ENCODE measurements at regions not wholly inside any gene's neighbourhood (a gene's known extent, or its start where the extent isn't known, plus 50 kb on each side); places are given as distances from the start of the nearest gene placed in this dataset.

DNA sequence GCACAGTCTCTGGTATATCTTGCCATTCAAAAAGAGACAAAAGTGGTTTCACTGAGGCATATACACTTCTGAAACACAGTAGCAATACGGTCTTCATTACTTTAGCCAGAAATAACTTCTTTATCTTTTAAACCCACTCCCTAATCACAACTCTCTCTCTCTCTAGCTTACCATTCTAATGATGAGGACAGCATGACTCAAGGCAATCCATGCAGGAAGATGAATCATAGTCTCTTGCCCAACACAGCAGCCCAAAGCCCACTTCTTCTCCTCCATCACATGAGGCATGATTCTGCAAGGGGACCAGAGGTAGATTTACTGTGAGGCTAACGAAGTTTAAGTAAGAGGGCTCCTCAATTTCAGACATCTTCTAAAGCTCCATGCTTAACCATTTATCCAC, 285.0 kb upstream of the NR5A2 start:
- Histone ChIP-seq H3K4me3 (ENCODE audit: low read length in 2 of 2) (no peak overlapping the region), H3K36me3 (replicated peaks in 1 of 2; ENCODE audit: control insufficient read depth in 2 of 2, insufficient read depth in 2 of 2, low read length in 2 of 2) (no peaks in the 10 kb centered on the region), H3K14ac (ENCODE audit: low read length) (no peak overlapping the region), H2BK12ac (ENCODE audit: low read length) (no peak overlapping the region), H4K91ac (ENCODE audit: low read depth, low read length, poor library complexity) (no peak overlapping the region), H3K27me3 (ENCODE audit: control insufficient read depth in 3 of 3, insufficient read depth in 3 of 3, low read depth in 1 of 3, low read length in 3 of 3) (no peaks in the 10 kb centered on the region), H3K4me2 (ENCODE audit: insufficient read depth, low read length, poor library complexity, severe bottlenecking) (no peak overlapping the region), H3K9ac (ENCODE audit: low read depth, low read length, poor library complexity) (no peak overlapping the region), H4K8ac (ENCODE audit: low read depth, low read length) (no peak overlapping the region), H3K4ac (ENCODE audit: low read length) (no peak overlapping the region), H3K18ac (ENCODE audit: low read length) (no peak overlapping the region), H3K9me3 (replicated peaks in 1 of 2; ENCODE audit: control insufficient read depth in 2 of 2, insufficient read depth in 1 of 2, low read depth in 1 of 2, low read length in 2 of 2) (no peaks in the 10 kb centered on the region), H2BK5ac (ENCODE audit: low read length) (no peak overlapping the region), H2BK120ac (ENCODE audit: low read depth, low read length) (no peak overlapping the region), H2AFZ (ENCODE audit: low read length) (no peak overlapping the region), H2BK15ac (ENCODE audit: low read length) (no peak overlapping the region), H3K27ac (replicated peaks; ENCODE audit: low read length) (no peak overlapping the region), H3K4me1 (ENCODE audit: control insufficient read depth in 2 of 2, insufficient read depth in 1 of 2, low read depth in 1 of 2, low read length in 2 of 2) (no peaks in the 10 kb centered on the region), H3K23ac (ENCODE audit: low read depth, low read length, poor library complexity) (no peak overlapping the region), H2AK5ac (ENCODE audit: low read depth, low read length) (no peak overlapping the region), H3K79me1 (ENCODE audit: low read depth, low read length) (no peaks in the 10 kb centered on the region)
- no peak for DNase-seq (ENCODE audit: low spot score)
- WGBS, 2 donors (ENCODE audit: extremely low coverage in 2 of 2, insufficient read length in 2 of 2, insufficient replicate concordance in 1 of 2) = 100% methylated on average over 1 of the region's 2 CpGs; no CpG with 5 or more reads in 1 of the 2 donors

DNA sequence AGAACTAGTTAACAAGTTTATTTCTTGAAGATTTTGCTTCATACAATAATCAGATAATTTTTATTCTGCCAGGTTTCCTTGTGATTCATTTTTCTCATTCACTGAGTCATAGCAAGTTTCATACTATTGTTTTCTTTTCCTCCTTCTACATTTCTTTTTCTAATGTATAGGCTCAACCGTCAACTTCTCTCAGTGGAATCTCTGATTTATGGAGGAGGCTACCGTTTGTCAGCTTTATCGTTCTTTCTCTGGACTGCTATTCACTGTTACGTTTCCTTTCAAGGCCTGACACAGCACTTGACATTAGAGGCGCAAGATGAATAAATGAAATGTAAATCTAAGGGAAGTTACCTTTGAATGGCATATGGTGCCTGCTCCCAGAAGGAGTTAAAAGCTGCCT, 284.3 kb upstream of the NR5A2 start:
- H3K4ac ChIP-seq (ENCODE audit: low read length) = no peak overlapping the region
- H2AFZ ChIP-seq (ENCODE audit: low read length) = peak overlapping the region; percentile 23
- no peak overlapping the region for H3K9ac ChIP-seq (ENCODE audit: low read depth, low read length, poor library complexity)
- DNase-seq (ENCODE audit: low spot score) = no peak
- H3K27me3 ChIP-seq (ENCODE audit: control insufficient read depth in 3 of 3, insufficient read depth in 3 of 3, low read depth in 1 of 3, low read length in 3 of 3) = no peaks in the 10 kb centered on the region
- no peak overlapping the region for H3K18ac ChIP-seq (ENCODE audit: low read length)
- no peak overlapping the region for H4K8ac ChIP-seq (ENCODE audit: low read depth, low read length)
- H3K4me1 ChIP-seq (ENCODE audit: control insufficient read depth in 2 of 2, insufficient read depth in 1 of 2, low read depth in 1 of 2, low read length in 2 of 2) = peaks cover 0 to 3% of the 10 kb centered on the region in 2 donors
- no peaks in the 10 kb centered on the region for H3K9me3 ChIP-seq (replicated peaks in 1 of 2; ENCODE audit: control insufficient read depth in 2 of 2, insufficient read depth in 1 of 2, low read depth in 1 of 2, low read length in 2 of 2)
- no peak overlapping the region for H3K23ac ChIP-seq (ENCODE audit: low read depth, low read length, poor library complexity)
- H4K91ac ChIP-seq (ENCODE audit: low read depth, low read length, poor library complexity) = no peak overlapping the region
- H2AK5ac ChIP-seq (ENCODE audit: low read depth, low read length) = no peak overlapping the region
- no peak overlapping the region for H2BK120ac ChIP-seq (ENCODE audit: low read depth, low read length)
- H3K27ac ChIP-seq (replicated peaks; ENCODE audit: low read length) = no peak overlapping the region
- H3K4me3 ChIP-seq (ENCODE audit: low read length in 2 of 2) = no peak overlapping the region
- no peak overlapping the region for H2BK15ac ChIP-seq (ENCODE audit: low read length)
- no peak overlapping the region for H2BK12ac ChIP-seq (ENCODE audit: low read length)
- H2BK5ac ChIP-seq (ENCODE audit: low read length) = no peak overlapping the region
- WGBS, 2 donors (ENCODE audit: extremely low coverage in 2 of 2, insufficient read length in 2 of 2, insufficient replicate concordance in 1 of 2) = no CpG with 5 or more reads among the region's 5 CpGs
- H3K14ac ChIP-seq (ENCODE audit: low read length) = no peak overlapping the region
- no peaks in the 10 kb centered on the region for H3K36me3 ChIP-seq (replicated peaks in 1 of 2; ENCODE audit: control insufficient read depth in 2 of 2, insufficient read depth in 2 of 2, low read length in 2 of 2)
- no peak overlapping the region for H3K4me2 ChIP-seq (ENCODE audit: insufficient read depth, low read length, poor library complexity, severe bottlenecking)
- no peaks in the 10 kb centered on the region for H3K79me1 ChIP-seq (ENCODE audit: low read depth, low read length)

GRCh38 chr1:199746666-199747384, 280.7 kb upstream of the NR5A2 start:
- no peak overlapping the region for H2BK15ac ChIP-seq (ENCODE audit: low read length)
- no CpG with 5 or more reads among the region's 2 CpGs for WGBS, 2 donors (ENCODE audit: extremely low coverage in 2 of 2, insufficient read length in 2 of 2, insufficient replicate concordance in 1 of 2)
- H4K8ac ChIP-seq (ENCODE audit: low read depth, low read length) = no peak overlapping the region
- no peak overlapping the region for H2AK5ac ChIP-seq (ENCODE audit: low read depth, low read length)
- no peak overlapping the region for H3K18ac ChIP-seq (ENCODE audit: low read length)
- no peak overlapping the region for H3K4me3 ChIP-seq (ENCODE audit: low read length in 2 of 2)
- no peak overlapping the region for H3K9ac ChIP-seq (ENCODE audit: low read depth, low read length, poor library complexity)
- H3K23ac ChIP-seq (ENCODE audit: low read depth, low read length, poor library complexity) = no peak overlapping the region
- H3K36me3 ChIP-seq (replicated peaks in 1 of 2; ENCODE audit: control insufficient read depth in 2 of 2, insufficient read depth in 2 of 2, low read length in 2 of 2) = no peaks in the 10 kb centered on the region
- H3K27me3 ChIP-seq (ENCODE audit: control insufficient read depth in 3 of 3, insufficient read depth in 3 of 3, low read depth in 1 of 3, low read length in 3 of 3) = no peaks in the 10 kb centered on the region
- H3K4me2 ChIP-seq (ENCODE audit: insufficient read depth, low read length, poor library complexity, severe bottlenecking) = no peak overlapping the region
- no peak overlapping the region for H2AFZ ChIP-seq (ENCODE audit: low read length)
- no peak overlapping the region for H4K91ac ChIP-seq (ENCODE audit: low read depth, low read length, poor library complexity)
- no peak overlapping the region for H2BK120ac ChIP-seq (ENCODE audit: low read depth, low read length)
- H3K27ac ChIP-seq (replicated peaks; ENCODE audit: low read length) = no peak overlapping the region
- H3K4me1 ChIP-seq (ENCODE audit: control insufficient read depth in 2 of 2, insufficient read depth in 1 of 2, low read depth in 1 of 2, low read length in 2 of 2) = peaks cover 0 to 4% of the 10 kb centered on the region in 2 donors
- no peaks in the 10 kb centered on the region for H3K79me1 ChIP-seq (ENCODE audit: low read depth, low read length)
- H2BK12ac ChIP-seq (ENCODE audit: low read length) = no peak overlapping the region
- no peaks in the 10 kb centered on the region for H3K9me3 ChIP-seq (replicated peaks in 1 of 2; ENCODE audit: control insufficient read depth in 2 of 2, insufficient read depth in 1 of 2, low read depth in 1 of 2, low read length in 2 of 2)
- no peak overlapping the region for H2BK5ac ChIP-seq (ENCODE audit: low read length)
- H3K4ac ChIP-seq (ENCODE audit: low read length) = no peak overlapping the region
- no peak overlapping the region for H3K14ac ChIP-seq (ENCODE audit: low read length)
- no peak for DNase-seq (ENCODE audit: low spot score)

- H3K9me3 ChIP-seq (replicated peaks in 1 of 2; ENCODE audit: control insufficient read depth in 2 of 2, insufficient read depth in 1 of 2, low read depth in 1 of 2, low read length in 2 of 2) = no peaks in the 10 kb centered on the region
- H3K27me3 ChIP-seq (ENCODE audit: control insufficient read depth in 3 of 3, insufficient read depth in 3 of 3, low read depth in 1 of 3, low read length in 3 of 3) = no peaks in the 10 kb centered on the region
- H3K79me1 ChIP-seq (ENCODE audit: low read depth, low read length) = no peaks in the 10 kb centered on the region
- H2BK15ac ChIP-seq (ENCODE audit: low read length) = no peak overlapping the region
- H3K27ac ChIP-seq (replicated peaks; ENCODE audit: low read length) = no peak overlapping the region
- peak overlapping the region; percentile 48 for H2AFZ ChIP-seq (ENCODE audit: low read length)
- no peak overlapping the region for H3K4ac ChIP-seq (ENCODE audit: low read length)
- no peak overlapping the region for H2BK120ac ChIP-seq (ENCODE audit: low read depth, low read length)
- peak overlapping the region; percentile 20 for H3K18ac ChIP-seq (ENCODE audit: low read length)
- no peak overlapping the region for H3K4me2 ChIP-seq (ENCODE audit: insufficient read depth, low read length, poor library complexity, severe bottlenecking)
- H4K8ac ChIP-seq (ENCODE audit: low read depth, low read length) = no peak overlapping the region
- no peak overlapping the region for H2BK5ac ChIP-seq (ENCODE audit: low read length)
- H2BK12ac ChIP-seq (ENCODE audit: low read length) = no peak overlapping the region
- no CpG with 5 or more reads among the region's 17 CpGs for whole genome bisulfite sequencing, 2 donors (ENCODE audit: extremely low coverage in 2 of 2, insufficient read length in 2 of 2, insufficient replicate concordance in 1 of 2)
- H4K91ac ChIP-seq (ENCODE audit: low read depth, low read length, poor library complexity) = no peak overlapping the region
- no peak overlapping the region for H2AK5ac ChIP-seq (ENCODE audit: low read depth, low read length)
- H3K4me3 ChIP-seq (ENCODE audit: low read length in 2 of 2) = no peak overlapping the region
- no peak overlapping the region for H3K14ac ChIP-seq (ENCODE audit: low read length)
- DNase-seq (ENCODE audit: low spot score) = peak; percentile 11
- H3K36me3 ChIP-seq (replicated peaks in 1 of 2; ENCODE audit: control insufficient read depth in 2 of 2, insufficient read depth in 2 of 2, low read length in 2 of 2) = no peaks in the 10 kb centered on the region
- H3K23ac ChIP-seq (ENCODE audit: low read depth, low read length, poor library complexity) = no peak overlapping the region
- no peak overlapping the region for H3K9ac ChIP-seq (ENCODE audit: low read depth, low read length, poor library complexity)
- peaks cover 0 to 4% of the 10 kb centered on the region in 2 donors for H3K4me1 ChIP-seq (ENCODE audit: control insufficient read depth in 2 of 2, insufficient read depth in 1 of 2, low read depth in 1 of 2, low read length in 2 of 2)
These were observed 279.5 kb upstream of the NR5A2 start for GRCh38 chr1:199747984-199748383.
